Hematopoietic multipotent progenitor cell treated with erythropoietin and hydrocortisone succinate and interleukin-3 and kit ligand, for 6 days (in vitro differentiated cells): ENCODE measurements at regions not wholly inside any gene's neighbourhood (a gene's known extent, or its start where the extent isn't known, plus 50 kb on each side); places are given as distances from the start of the nearest gene placed in this dataset.

Experiments used
- DNase-seq: peaks from one replicate; pipeline ENCODE4 v3.0.0-alpha.2; 2015

DNA sequence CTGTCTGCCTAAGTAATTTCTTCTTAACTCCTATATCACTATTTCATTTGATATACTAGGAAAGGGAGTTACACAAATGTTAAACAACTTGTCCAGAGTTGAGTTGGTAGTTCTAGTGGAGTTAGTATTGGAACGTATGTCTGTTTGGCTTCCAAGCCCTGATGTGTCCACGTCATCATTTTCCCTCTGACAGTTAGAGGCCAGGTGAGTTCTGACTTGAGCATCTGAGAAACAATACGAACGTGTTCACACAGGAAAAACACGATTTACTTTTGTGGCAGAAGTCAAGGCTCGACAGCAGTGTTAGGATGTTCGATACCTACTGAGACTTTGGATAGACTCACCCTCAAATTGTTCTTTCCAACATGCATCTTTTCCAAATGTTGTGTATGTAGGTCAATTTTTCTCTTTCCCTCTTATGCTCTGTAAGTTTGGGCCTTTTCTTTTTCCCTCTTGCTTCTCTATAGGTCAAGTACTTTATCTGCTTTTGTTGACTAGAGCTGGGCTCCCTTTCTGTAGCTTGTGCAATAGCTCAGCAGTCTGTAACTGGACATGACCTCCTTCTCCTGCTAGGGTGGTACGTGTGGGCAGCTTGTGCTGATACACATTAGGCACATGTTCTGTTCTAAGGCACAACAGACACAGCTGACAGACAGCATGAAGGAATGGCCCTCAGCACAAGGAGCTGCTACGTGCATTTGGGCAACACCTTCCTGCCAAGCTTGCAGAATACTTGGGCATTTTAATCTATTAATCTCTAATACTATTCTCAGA is 222.9 kb downstream of the PTEN start:
- no peak for DNase-seq

DNA sequence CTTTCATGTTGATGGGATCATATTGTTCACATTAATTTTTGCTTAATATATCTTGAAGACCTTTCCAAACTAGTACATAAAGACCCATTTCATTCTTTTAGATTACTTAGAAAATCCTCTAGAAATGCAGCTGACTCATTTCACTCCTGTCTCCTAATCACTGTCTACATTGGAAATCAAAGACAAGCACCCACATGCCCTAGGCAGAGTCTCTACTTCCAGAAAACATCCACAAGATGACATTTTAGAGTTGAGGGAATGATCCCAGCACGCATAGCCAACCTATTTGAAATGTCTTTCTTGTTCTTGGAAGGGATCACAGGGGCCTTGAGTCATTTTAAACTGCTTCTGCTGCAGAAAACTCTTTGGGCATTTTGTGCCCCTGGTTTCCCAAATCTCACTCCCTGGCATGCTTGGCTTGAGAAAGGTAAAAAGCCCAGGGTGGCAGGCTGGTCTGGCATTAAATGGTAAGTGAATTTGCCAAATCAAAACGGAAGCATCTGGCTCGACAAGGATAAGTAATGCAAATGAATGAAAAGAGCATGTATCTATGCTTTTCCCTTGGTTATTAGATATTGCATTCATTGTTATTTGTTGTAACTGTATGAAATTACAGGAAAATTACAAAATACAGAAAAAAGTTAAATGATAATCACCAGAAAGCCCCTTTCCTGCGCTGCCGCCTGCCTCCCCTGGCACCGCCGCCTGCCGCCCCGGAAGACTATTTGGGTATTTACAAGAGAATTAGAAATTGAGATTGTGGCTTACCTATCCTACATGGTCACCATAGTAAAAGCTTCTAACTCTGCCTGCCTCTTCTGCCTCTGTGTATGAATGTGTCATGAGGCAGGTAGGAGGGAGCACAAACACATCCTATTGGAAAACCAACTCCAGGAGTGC is 225.3 kb downstream of the PTEN start:
- no peak for DNase-seq

DNA sequence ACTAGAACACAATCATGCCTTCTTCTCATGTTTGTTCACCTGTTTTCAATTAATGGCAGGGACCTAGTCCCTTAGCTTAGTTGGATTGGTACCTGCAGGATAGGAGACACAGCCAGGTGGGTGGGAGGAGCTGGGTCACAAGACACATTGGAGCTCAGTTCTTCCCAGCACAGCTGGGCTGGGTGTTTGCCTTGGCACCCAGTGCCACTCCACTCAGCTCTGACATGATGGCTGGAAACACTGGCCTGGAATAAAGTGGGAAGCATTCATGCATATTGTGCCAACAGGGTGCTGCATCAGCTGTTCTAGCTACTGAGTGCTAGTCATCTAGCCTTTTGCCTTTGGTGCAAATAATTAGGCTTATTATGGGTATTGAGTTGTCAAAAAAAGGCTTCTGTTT is 226.1 kb downstream of the PTEN start:
- no peak for DNase-seq

DNA sequence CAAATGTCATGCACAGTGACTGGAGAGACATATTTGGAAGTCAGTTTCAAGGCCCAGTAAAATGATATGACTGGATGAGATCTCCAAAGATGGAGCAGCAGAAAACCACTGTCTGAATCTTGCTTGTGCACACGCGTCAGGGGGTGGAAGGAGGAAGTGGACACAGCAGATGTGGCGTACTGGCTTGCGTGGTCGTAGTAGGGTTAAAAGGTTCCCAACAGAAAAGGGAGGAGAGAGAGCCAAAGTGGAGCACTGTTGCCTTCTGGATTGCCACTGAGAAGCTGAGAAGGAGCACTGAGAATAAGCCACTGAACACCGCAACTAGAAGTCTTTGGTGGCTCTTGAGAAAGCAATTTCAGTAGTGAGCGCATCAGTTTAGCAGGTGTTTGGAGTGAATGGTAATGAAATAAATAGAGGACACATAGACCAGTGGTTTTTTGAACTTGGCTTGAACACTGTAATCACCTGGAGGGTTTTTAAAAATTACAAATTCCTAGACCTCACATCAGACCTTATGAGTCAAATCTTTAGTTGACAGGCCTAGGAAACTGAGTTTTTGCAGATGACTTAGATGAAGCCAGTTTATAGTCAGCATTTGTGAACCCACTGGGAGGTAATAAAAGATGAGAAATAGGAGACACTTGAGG is 227.3 kb downstream of the PTEN start:
- DNase-seq = peak; percentile 42

DNA sequence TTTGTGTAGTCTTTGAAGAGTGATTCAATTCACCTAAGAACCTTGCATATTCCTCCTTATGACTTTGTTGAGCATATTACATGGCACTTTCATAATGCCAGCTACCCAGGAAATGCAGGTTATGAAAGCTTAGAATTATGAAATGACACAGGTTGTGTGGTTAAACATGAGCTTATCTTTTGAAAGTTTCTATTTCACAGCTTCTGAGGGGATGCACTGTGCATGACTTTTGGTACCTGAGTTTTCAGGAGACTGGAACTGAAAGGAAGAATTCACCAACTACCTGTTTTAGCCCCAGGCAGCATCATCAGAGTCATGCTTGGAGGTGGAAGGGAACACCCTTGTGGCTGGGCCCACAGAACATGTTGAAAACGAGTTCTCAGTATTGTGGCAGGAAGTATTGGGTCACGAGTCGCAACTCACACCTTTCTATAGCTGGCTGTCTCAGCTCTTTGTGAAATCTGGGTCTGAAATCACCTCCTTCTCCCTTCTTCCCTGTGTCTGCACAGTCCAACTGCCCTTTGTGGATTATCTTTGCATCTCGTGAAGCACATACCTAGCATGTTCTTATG is 228.2 kb downstream of the PTEN start:
- peak; percentile 50 for DNase-seq

DNA sequence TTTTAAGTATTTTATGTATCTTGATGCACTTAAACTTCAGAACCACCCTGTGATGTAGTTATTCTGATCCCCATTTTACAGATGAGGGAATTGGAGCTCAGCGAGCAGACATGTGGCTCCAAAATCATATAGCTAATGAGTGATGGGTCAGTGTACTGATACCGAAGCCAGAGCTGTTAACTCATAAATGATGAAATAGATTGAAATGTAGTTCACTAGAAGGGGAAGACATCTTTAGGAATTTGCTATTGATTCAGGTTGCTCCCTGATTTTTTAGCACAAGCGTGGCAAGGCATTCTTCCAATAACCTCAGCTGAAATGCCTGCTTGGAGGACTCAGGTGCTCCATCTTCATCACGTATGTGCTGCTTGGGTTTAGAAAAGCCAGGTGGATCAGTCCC is 228.8 kb downstream of the PTEN start:
- no peak for DNase-seq

DNA sequence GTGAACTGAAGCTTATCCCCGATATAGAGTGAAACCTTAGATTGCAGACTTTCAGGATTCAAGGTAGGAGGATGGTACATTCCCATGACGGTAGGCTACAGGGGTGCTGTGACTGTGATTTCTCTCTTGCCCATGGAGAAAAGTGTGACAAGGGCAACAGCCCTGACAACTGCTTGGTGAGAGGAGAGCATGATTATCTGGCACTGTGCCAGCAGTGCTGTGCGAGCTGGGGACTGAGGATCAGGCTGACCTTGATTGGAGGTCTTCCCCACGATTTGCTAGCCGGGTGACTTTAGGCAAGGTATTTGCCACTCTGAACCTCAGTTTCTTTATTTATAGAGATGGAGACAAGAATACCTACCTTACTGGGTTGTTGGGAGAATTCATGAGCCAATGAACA is 229.5 kb downstream of the PTEN start:
- DNase-seq = peak; percentile 57

DNA sequence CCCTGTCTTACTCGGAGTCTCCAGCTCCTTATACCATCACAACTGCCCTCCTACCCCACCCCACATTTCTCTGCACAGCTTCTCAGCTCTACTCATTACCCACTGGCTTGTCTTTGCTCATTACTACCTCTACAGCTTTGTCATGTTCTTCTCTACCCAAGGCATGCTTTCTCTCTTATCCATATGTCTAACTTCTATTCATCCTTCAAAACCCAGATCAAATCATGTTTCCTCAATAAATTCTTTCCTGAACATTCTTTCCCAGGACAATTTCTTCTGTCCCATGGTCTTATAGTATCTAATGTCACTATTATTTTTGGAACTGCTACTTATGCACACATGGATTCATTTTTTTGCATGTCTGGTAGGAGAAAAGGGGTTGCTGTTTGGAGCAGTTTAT is 231.4 kb downstream of the PTEN start:
- DNase-seq = no peak

DNA sequence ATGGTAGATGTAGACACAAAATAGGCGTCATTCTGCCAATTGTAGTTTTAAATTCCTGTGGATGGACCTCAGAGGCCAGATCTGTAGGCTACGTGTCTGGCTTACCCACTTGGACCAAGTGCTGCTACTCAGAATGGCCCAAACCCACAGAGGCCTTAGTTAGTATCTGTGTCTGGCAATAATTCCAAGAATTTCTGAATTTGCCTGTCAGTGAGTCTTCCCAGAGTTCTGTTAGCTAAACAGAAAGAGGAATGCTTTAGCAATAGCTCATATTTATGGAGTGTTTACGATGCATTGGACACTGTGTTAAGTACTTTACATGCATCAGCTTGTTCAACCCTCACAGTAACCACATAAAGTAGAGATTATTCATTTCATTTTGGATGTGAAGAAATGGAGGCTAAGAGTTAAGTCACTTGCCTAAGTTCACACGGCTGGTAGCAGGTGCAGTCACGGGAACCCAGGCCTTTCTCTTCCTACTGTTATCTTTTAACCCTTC is 231.8 kb downstream of the PTEN start:
- DNase-seq = no peak

DNA sequence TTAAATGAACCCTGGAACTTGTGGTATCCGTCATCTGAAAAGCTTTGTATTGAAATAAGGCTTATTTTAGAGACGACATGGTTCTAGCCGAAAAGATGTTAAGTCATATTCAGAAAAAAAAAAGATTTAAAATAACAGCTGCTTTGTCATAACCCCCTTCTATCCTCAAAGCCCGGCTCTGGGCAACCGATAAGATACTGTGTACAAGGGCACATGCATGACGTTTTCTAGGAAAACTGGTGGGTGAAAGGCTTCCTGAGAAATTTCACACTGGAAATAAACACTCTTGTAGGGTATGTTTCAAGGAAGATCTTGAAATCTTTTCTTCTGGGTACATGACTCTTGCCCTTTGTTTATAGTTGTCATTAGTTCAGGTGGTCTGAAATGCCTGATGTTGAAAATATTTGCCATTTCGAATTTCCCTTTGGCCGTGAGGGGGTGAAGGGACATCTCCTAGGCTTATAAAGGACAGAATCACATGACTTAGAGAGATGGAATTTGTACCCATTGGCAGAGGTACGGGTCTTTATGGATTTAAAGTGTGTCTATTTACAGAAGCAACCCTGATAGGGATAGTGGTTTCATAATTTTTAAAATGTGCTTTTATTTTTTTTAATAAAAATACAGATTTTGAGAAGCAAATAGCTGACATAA is 232.5 kb downstream of the PTEN start:
- DNase-seq = no peak

DNA sequence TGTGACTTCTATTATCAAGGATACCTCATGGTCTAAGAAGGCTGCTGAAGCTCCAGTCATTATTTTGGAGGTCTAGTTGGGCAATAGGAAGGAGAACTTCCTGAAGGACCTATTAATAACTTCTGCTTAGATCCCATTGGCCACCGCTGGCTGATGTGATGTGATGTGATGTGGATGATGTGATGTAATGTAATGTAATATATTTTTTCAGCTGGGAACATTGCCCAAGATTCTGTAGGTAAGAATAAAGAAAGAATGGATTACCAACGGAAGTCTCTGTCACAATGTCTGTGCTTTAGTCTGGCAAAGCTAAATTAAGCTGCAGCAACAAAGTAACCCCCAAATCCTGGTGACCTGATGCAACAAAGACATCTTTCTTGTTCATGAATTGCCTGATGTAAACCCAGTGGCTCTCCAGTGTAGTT is 233.7 kb downstream of the PTEN start:
- DNase-seq = no peak

DNA sequence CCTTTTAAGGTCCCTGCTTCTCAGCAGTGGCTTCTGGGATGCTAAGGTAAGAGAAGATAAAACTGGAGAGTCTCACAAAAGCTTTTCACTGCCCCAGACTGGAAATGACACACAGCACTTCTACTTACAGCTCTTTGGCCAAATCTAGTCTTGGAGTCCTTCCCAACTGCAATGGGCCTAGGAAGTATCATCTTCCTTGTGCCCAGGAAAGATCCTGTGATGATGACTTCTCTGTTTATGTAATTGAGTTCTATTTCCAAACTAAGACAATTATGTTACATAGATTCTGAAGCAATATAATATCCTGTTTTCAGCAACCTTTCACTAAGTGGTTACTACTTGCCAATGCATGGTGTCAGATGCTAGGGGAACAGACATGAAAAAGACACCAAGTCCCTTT is 234.1 kb downstream of the PTEN start:
- no peak for DNase-seq

DNA sequence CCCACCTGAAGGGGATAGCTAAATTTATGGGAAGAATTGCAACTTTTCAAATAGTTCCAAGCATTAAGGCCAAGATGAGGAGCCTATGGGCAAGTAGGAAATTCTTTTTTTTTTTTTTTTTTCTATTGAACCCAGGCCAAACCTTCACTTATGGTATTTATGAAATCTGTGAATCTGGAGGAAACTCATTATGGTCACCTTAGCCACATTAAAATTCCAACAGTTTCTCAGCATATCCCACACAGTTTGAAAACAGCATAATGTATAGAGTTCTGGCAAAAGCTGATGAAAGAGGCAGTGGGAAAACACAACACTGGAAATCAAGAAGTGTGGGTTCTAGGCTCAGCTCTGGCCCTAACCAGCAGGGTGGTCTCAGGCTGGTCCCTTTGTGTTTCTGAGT is 236.9 kb downstream of the PTEN start:
- no peak for DNase-seq

DNA sequence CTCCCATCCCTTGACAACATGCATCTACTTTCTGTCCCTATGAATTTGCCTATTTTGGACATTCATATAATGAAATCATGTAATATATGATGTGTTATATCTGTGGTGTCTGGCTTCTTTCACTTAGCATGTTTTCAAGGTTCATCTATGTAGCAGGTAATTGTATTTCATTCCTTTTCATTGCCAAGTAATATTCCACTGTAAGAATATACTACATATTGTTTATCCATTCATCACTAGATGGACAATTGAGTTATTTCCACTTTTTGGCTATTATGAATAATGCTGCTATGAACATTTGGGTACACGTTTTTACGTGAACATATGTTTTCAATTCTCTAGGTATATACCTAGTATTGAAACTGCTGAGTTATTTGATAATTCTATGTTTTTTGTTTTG is 238.2 kb downstream of the PTEN start:
- DNase-seq = no peak

DNA sequence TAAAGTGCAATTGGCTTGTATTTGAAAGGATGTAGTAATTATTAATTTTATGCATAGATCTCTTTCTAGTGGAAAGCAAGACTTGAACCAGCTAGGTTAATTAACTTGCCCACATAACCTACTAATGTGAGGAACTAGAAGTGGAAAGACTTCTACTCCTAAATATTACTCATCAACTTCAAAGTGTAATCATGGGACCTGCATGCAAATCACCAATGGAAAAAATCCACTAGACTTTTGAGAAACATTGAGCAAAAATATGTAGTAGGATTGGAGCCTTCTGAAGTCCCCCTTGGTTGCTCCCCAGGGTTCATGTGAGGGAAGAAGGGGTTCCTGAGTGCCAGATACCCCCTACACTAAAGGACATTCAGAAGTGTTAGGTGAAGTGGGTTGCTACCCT is 240.2 kb downstream of the PTEN start:
- no peak for DNase-seq

DNA sequence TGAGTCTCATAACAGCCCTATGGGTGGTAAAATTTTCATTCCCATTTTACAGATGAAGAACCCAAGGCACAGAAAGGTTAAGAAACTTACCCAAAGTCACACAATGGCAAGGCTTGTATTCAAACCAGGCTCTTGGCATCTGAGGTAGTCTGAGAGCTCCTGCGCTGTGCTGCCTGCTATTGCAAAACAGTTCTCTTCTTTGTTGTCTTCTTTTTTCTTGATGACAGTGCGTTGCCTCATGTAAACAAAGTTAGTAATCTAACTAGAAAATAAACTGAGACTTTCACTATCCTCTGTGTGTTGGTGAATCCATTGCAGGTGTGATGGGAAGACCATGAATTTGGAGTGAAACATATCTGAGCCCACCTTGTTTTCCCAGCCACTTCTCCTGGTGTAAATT is 240.8 kb downstream of the PTEN start:
- no peak for DNase-seq

DNA sequence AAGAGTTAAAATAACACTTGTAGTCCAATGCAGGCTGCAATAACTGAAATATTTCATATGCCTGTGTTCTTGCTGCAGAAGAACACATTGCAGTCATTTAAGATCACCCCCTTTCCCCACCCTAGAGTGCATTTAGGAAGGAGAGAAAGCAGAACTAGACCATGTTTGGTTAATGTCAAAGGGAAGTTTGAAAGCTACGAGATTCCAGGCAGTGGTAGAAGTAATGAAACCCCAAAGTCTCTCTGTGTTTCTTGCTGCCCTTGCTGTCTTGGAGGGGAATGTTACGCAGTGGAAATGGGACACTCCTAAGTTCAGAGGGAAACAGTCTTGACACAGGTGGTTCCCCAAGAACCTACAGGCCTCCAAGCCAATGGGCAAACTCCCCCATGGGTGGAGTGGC is 242.9 kb downstream of the PTEN start:
- DNase-seq = peak; percentile 32

DNA sequence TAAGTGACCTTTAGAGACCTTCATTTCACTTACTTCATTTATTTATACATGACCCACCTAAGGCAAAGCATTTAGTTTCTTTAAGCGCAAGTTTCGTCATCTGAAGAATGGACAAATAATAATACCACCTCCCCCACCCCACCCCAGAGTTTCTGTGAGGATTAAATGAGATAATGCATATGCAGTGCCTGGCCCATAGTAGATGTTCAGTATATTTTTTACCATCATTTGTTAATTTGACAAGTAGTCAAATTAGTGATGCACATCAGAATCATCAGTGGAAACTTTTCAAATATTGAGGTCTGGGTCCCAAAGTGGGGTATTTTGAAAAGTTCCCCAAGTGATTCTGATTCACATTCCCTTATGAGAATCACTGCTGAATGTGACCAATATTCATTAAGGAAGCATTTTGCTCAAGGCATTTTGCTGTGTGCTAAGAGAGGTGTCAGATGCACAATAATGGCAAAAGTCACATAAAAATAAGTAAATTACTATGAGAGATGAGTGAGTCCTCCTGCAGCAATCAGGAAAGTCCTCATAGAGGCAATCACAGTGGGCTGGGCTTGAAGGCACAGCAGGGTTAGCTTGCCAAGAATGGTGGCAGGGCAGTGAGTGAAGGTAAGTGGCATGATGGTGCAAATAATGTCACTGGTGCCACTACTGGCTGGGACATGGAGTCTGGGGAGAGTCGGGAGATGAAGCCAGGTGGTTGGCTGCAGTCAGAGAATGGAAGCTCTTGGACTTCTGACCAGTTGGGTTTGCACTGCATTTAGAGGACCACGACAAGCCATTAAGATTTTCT is 244.1 kb downstream of the PTEN start:
- DNase-seq = no peak

DNA sequence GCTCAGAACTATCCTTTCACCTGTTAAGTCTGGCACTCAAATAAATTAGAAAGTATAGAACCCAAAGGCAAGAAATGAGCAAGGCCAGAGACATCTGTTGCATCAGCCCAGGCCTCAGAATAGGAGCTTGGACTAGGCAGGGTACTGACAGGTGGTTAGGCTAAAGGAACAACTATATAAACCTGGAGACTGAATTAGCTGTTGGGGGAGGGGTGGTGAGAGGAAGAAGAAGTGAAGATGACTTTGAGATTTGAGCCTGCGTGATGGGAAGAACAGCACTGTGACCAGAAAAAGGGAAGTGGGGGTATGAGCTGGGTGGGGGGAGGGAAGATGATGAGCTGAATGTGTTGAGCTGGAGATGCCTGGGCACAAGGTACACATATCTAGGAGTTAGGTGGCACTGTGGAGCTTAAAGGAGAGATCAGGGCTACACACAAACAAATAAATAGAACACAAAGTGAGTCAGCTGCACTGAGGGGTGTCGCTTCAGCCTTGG is 244.7 kb downstream of the PTEN start:
- DNase-seq = peak; percentile 75

DNA sequence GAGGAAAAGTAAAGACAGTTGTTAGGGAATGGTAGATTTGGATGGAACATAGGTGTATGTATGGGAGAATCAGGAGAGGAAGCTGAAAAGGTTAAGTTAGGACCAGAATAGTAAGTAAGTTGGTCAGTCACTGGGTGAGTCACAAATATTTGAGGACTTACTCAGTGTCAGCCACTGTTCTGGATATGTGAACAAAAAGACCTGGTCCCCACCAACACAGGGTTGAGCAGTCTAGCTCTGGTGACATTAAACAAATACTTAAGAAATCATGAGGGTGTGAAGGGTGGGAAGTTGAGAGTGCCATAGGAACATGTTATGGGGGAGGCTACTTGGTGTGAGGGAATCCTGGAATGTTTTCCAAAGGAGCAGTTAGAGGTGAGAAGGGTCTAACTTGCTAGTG is 246.9 kb downstream of the PTEN start:
- no peak for DNase-seq

DNA sequence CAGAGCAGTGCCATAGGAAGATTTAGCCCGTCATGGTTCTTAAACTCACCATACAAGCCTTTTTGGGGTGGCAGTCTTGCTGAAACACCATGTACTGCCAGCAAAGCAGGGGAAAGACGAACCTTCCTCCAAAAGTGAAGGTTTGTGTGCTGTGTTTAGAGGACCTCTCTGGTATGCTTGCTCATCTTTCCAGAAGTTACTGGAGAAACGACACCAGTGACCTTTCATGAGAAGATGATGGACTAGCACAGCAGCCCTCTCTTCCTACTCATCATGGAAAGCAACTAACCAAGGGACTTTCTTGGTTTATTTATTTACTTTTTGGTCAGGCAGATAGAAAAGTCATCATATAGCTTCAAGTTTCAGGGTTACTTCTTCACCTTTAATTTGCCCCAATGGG is 247.4 kb downstream of the PTEN start:
- DNase-seq = no peak

DNA sequence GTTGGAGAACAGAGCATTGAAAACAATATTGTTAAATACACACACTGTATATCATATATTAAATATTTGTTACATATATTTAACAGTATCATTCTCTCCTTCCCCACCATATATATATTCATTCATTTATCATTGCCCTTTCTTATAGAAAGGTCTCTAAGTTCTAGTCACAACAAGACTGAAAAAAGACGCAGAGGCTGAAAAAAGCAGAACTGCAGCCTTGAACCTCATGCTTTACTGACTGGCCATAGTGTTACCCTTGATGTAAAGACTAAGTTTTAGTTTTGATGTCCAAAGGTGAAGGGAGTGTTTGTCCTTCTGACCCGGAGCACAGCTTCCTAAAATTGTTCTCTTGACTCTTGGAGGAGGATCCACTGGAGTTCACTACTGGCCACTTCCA is 247.9 kb downstream of the PTEN start:
- no peak for DNase-seq
